Activated T-helper 2 cell treated with anti-CD3 and anti-CD28 coated beads, Interferon-gamma antibody, Interleukin-2, Interleukin-4, amounts not matched to agents 10 μg/mL and 5 μg/mL and 100 μg/mL, durations not matched to agents 14 hours and 24 hours and 36 hours (primary cell): ENCODE measurements at regions not wholly inside any gene's neighbourhood (a gene's known extent, or its start where the extent isn't known, plus 50 kb on each side); places are given as distances from the start of the nearest gene placed in this dataset.

ENCODE experiments used
- DNase-seq: peaks from one replicate; pipeline ENCODE4 v3.0.0; 2021; ENCODE audit warnings: low spot score
- H3K27ac Mint-ChIP-seq: one replicate; pipeline ENCODE4 v1.8.0; 2021; ENCODE audit warnings: mixed read lengths
- H3K27me3 Mint-ChIP-seq: one replicate; pipeline ENCODE4 v1.8.0; 2021; ENCODE audit warnings: low read depth, mixed read lengths
- H3K36me3 Mint-ChIP-seq: one replicate; pipeline ENCODE4 v1.8.0; 2021; ENCODE audit warnings: low read depth, mixed read lengths
- H3K4me1 Mint-ChIP-seq: one replicate; pipeline ENCODE4 v1.8.0; 2021; ENCODE audit warnings: low read depth, mixed read lengths
- H3K4me3 Mint-ChIP-seq: one replicate; pipeline ENCODE4 v1.8.0; 2021; ENCODE audit warnings: low read depth, mild to moderate bottlenecking, moderate library complexity, mixed read lengths
- H3K9me3 Mint-ChIP-seq: one replicate; pipeline ENCODE4 v1.8.0; 2021; ENCODE audit warnings: mixed read lengths
- intact Hi-C: fragments of 100-400 bp; cut with micrococcal nuclease; formaldehyde crosslinking; loops from one replicate; pipeline ENCODE4 v1.15.1; 2023

DNA sequence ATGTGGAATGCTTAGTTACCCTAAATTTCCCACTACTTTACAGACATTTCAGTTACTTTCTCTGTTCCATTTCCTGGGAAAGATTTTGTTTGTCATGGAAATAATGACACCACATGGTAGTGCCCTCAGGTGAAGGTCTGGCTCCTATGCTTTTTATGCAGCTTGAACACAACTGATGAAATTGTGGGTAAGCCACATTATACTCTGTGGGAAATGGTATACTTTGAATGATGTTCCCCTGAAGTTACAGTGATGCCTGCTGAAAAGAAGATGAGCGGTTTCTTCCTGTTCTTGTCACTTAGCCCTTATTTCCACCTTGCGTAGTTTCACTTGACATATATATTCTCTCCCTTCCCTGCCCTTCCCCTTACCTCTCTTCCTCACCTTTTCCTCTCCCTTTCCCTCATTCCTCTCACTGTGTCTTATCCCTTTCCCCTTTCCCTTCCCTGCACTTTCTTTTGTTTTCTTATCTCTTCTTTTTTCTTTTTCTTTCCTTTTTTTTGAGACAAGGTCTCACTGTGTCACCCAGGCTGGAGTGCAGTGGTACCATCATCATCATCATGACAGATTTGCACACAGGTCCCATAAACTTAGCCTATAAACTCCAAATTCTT lies 280.8 kb upstream of the IL12B start:
- H3K27me3 Mint-ChIP-seq: no peaks in the 10 kb centered on the region
- H3K4me3 Mint-ChIP-seq: no peak overlapping the region
- H3K36me3 Mint-ChIP-seq: no peaks in the 10 kb centered on the region
- no peaks in the 10 kb centered on the region for H3K9me3 Mint-ChIP-seq
- DNase-seq: no peak
- no peak overlapping the region for H3K27ac Mint-ChIP-seq
- intact Hi-C loops: no loop called here
- no peaks in the 10 kb centered on the region for H3K4me1 Mint-ChIP-seq

- no peak for DNase-seq
- Mint-ChIP-seq H3K4me3 (no peak overlapping the region), H3K27me3 (no peaks in the 10 kb centered on the region), H3K36me3 (no peaks in the 10 kb centered on the region), H3K4me1 (no peaks in the 10 kb centered on the region), H3K9me3 (no peaks in the 10 kb centered on the region), H3K27ac (no peak overlapping the region)
- intact Hi-C loops: no loop called here
Observed at GRCh38 chr5:159616952-159617351, 286.7 kb upstream of the IL12B start.

DNA sequence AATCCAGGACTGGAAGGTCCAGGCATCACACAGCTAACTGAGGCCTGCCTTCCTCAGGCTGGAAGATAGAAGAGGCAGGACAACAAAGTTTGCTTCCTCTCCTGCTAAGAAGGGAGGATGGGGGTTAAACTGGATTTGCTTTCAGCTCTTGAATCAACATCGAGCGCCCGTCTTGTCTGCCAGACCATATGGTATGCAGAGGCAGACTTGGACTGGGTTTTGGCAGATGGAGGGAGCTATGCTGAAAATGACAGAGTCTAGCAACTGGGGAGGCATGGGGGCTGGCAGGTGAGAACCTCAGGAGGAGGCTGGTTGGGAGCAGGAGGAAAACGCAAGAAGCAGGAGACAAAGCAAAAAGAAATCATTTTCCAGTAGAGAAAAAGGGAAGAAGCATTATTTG lies 289.5 kb upstream of the IL12B start:
- H3K9me3 Mint-ChIP-seq: peaks cover 8% of the 10 kb centered on the region
- H3K27me3 Mint-ChIP-seq: no peaks in the 10 kb centered on the region
- no peaks in the 10 kb centered on the region for H3K36me3 Mint-ChIP-seq
- H3K4me3 Mint-ChIP-seq: no peak overlapping the region
- intact Hi-C loops: no loop called here
- no peak overlapping the region for H3K27ac Mint-ChIP-seq
- no peak for DNase-seq
- H3K4me1 Mint-ChIP-seq: no peaks in the 10 kb centered on the region

- Mint-ChIP-seq H3K4me3 (no peak overlapping the region), H3K36me3 (no peaks in the 10 kb centered on the region), H3K27ac (no peak overlapping the region), H3K9me3 (peaks cover 9% of the 10 kb centered on the region), H3K27me3 (no peaks in the 10 kb centered on the region), H3K4me1 (no peaks in the 10 kb centered on the region)
- no peak for DNase-seq
- intact Hi-C loops: no loop called here
Observed at GRCh38 chr5:159620853-159621540, 290.7 kb upstream of the IL12B start.

GRCh38 chr5:159628703-159629102 lies 287.6 kb upstream of the ADRA1B start:
- H3K36me3 Mint-ChIP-seq: no peaks in the 10 kb centered on the region

GRCh38 chr5:159629158-159629557 lies 287.1 kb upstream of the ADRA1B start:
- H3K4me3 Mint-ChIP-seq: no peak overlapping the region
- DNase-seq: no peak
- H3K27ac Mint-ChIP-seq: no peak overlapping the region
- H3K4me1 Mint-ChIP-seq: no peaks in the 10 kb centered on the region
- no peaks in the 10 kb centered on the region for H3K36me3 Mint-ChIP-seq
- no peaks in the 10 kb centered on the region for H3K27me3 Mint-ChIP-seq
- intact Hi-C loops: no loop called here
- peaks cover 5% of the 10 kb centered on the region for H3K9me3 Mint-ChIP-seq

More at GRCh38 chr5:159628703-159629102, 287.6 kb upstream of the ADRA1B start:
- DNase-seq: no peak
- intact Hi-C loops: no loop called here
- no peak overlapping the region for H3K4me3 Mint-ChIP-seq
- no peaks in the 10 kb centered on the region for H3K27me3 Mint-ChIP-seq
- peaks cover 5% of the 10 kb centered on the region for H3K9me3 Mint-ChIP-seq
- no peak overlapping the region for H3K27ac Mint-ChIP-seq
- no peaks in the 10 kb centered on the region for H3K4me1 Mint-ChIP-seq

GRCh38 chr5:159630545-159630944 lies 285.7 kb upstream of the ADRA1B start:
- H3K27me3 Mint-ChIP-seq: no peaks in the 10 kb centered on the region
- no peak for DNase-seq
- H3K36me3 Mint-ChIP-seq: no peaks in the 10 kb centered on the region
- H3K27ac Mint-ChIP-seq: no peak overlapping the region
- no peaks in the 10 kb centered on the region for H3K9me3 Mint-ChIP-seq
- H3K4me1 Mint-ChIP-seq: no peaks in the 10 kb centered on the region
- no peak overlapping the region for H3K4me3 Mint-ChIP-seq
- intact Hi-C loops: no loop called here

- no peaks in the 10 kb centered on the region for H3K36me3 Mint-ChIP-seq
- no peak overlapping the region for H3K27ac Mint-ChIP-seq
- no peak for DNase-seq
- intact Hi-C loops: no loop called here
- H3K4me3 Mint-ChIP-seq: no peak overlapping the region
- H3K9me3 Mint-ChIP-seq: no peaks in the 10 kb centered on the region
- H3K27me3 Mint-ChIP-seq: peaks cover 2% of the 10 kb centered on the region
- no peaks in the 10 kb centered on the region for H3K4me1 Mint-ChIP-seq
Observed at GRCh38 chr5:159631001-159631400, 285.3 kb upstream of the ADRA1B start.

DNA sequence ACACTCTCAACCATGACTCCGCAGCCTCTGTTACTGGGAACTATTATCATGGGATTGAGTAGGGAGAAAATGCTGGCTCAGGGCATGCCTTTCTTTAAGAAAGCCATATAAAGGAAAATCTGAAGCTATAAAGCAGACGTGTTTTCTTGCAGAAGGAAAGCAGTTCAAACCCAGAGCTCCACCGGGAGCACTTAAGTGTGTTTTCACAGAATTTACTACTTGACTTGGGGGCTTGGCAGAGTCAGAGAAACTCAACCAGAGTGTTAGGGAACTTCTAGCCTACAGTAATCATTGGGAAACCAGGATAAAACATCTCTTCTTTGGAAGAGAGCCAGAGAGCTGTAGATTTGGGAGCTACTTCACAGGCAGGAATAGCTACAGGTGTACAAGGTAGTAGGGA lies 283.4 kb upstream of the ADRA1B start:
- intact Hi-C loops: no loop called here
- Mint-ChIP-seq H3K36me3 (no peaks in the 10 kb centered on the region), H3K27me3 (peaks cover 7% of the 10 kb centered on the region), H3K27ac (no peak overlapping the region), H3K4me1 (no peaks in the 10 kb centered on the region), H3K9me3 (no peaks in the 10 kb centered on the region), H3K4me3 (no peak overlapping the region)
- DNase-seq: no peak

- Mint-ChIP-seq H3K36me3 (no peaks in the 10 kb centered on the region), H3K9me3 (no peaks in the 10 kb centered on the region), H3K4me3 (no peak overlapping the region), H3K27ac (no peak overlapping the region), H3K4me1 (no peaks in the 10 kb centered on the region), H3K27me3 (peaks cover 7% of the 10 kb centered on the region)
- intact Hi-C loops: no loop called here
- no peak for DNase-seq
Observed at GRCh38 chr5:159638481-159638880, 277.8 kb upstream of the ADRA1B start.

GRCh38 chr5:159638954-159639559 lies 277.2 kb upstream of the ADRA1B start:
- H3K4me3 Mint-ChIP-seq: no peak overlapping the region
- no peak overlapping the region for H3K27ac Mint-ChIP-seq
- H3K4me1 Mint-ChIP-seq: no peaks in the 10 kb centered on the region
- intact Hi-C loops: no loop called here
- H3K27me3 Mint-ChIP-seq: peaks cover 7% of the 10 kb centered on the region
- no peaks in the 10 kb centered on the region for H3K9me3 Mint-ChIP-seq
- DNase-seq: no peak
- H3K36me3 Mint-ChIP-seq: no peaks in the 10 kb centered on the region

GRCh38 chr5:159639590-159639989 lies 276.7 kb upstream of the ADRA1B start:
- H3K4me1 Mint-ChIP-seq: no peaks in the 10 kb centered on the region
- no peaks in the 10 kb centered on the region for H3K9me3 Mint-ChIP-seq
- H3K27ac Mint-ChIP-seq: no peak overlapping the region
- DNase-seq: no peak
- no peak overlapping the region for H3K4me3 Mint-ChIP-seq
- H3K36me3 Mint-ChIP-seq: no peaks in the 10 kb centered on the region
- peaks cover 7% of the 10 kb centered on the region for H3K27me3 Mint-ChIP-seq
- intact Hi-C loops: no loop called here

DNA sequence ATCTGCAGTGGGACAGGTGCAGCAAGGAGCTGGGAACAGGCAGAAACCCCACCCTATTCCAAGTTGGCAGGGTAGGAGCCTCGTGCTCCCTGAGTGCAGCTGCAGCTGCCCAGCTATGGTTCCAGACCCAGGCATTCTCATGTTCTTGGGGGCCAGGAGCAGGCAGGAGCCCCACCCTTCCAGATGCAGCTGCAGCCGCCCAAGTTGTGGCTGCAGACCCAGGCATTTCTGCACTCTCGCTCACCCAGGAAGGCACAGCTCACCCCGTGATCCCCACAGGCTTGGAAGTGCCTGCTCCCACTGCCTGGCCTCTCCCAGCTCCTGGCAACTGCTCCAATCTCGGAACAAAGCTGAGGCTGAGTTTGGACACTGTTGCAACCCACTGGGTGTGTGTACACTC lies 275.8 kb upstream of the ADRA1B start:
- Mint-ChIP-seq H3K27me3 (peaks cover 7% of the 10 kb centered on the region), H3K27ac (no peak overlapping the region), H3K9me3 (no peaks in the 10 kb centered on the region), H3K36me3 (no peaks in the 10 kb centered on the region), H3K4me1 (no peaks in the 10 kb centered on the region), H3K4me3 (no peak overlapping the region)
- no peak for DNase-seq
- intact Hi-C loops: no loop called here
